ENCODE measurements at regions not wholly inside any gene's neighbourhood (a gene's known extent, or its start where the extent isn't known, plus 50 kb on each side); places are given as distances from the start of the nearest gene placed in this dataset.

DNA sequence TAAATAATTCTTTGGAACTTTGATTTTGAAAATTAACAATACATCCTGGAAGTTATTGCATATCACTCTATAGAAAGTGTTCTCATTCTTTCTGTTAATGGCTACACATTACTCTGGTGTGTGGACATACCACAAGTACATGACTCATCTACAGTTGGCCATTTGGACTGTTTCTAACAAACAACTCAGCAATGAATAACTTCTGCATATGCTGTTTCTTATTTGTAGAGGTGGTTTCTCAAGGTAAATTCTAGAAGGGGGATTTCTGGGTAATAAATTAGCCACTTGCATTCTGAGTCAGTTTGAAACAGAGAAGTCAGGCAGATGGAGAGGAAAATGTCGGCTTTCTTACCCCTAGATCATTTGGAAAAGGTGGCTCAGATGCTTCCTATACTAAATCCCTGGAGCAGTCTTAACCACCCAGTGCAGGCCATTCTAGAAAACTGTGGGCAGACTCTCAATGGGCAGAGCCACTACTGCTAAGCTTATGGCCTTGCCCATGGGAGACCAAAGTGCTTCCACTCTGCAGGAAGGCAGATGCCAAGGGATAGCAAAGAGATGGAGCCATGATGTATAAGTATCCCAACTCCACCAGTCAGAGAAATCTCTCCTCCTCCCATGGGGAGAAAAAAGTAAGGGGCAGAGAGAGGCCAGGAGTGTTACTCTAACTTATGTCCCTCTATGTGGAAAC, 194.0 kb upstream of the PLPP4 start:
- H3K9me3 Mint-ChIP-seq: peaks cover 0 to 4% of the 10 kb centered on the region in 2 experiments; a peak in 2 of 5 replicates
- no peak overlapping the region for H2BK20ac ChIP-seq (ENCODE audit: low read depth, low read length, poor library complexity, severe bottlenecking)
- H3K27ac ChIP-seq (ENCODE audit: insufficient read length, low read depth, low read length): no peak overlapping the region
- no peaks in the 10 kb centered on the region for H3K9me3 ChIP-seq (ENCODE audit: control insufficient read depth, low read depth, low read length)
- WGBS (ENCODE audit: extremely low coverage, insufficient read length, low lambda C conversion rate): no CpG with 5 or more reads among the region's 1 CpG
- no peak overlapping the region for H2BK15ac ChIP-seq (ENCODE audit: low read depth, low read length)
- H4K5ac ChIP-seq (ENCODE audit: insufficient read length, low read depth, low read length): no peak overlapping the region
- H3K4me1 ChIP-seq (ENCODE audit: insufficient read depth, low read length): no peaks in the 10 kb centered on the region
- no peak overlapping the region for H3T11ph ChIP-seq (ENCODE audit: low read length)
- no peak overlapping the region for H4K91ac ChIP-seq (ENCODE audit: insufficient read length, low read depth, low read length)
- no peaks in the 10 kb centered on the region for H3K23me2 ChIP-seq (ENCODE audit: insufficient read length, low read depth, low read length, poor library complexity, severe bottlenecking)
- no peak overlapping the region for H2BK120ac ChIP-seq (ENCODE audit: low read depth, low read length, poor library complexity, severe bottlenecking)
- TF ChIP-seq, protein P1, sequence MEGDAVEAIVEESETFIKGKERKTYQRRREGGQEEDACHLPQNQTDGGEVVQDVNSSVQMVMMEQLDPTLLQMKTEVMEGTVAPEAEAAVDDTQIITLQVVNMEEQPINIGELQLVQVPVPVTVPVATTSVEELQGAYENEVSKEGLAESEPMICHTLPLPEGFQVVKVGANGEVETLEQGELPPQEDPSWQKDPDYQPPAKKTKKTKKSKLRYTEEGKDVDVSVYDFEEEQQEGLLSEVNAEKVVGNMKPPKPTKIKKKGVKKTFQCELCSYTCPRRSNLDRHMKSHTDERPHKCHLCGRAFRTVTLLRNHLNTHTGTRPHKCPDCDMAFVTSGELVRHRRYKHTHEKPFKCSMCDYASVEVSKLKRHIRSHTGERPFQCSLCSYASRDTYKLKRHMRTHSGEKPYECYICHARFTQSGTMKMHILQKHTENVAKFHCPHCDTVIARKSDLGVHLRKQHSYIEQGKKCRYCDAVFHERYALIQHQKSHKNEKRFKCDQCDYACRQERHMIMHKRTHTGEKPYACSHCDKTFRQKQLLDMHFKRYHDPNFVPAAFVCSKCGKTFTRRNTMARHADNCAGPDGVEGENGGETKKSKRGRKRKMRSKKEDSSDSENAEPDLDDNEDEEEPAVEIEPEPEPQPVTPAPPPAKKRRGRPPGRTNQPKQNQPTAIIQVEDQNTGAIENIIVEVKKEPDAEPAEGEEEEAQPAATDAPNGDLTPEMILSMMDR (conservative IDR thresholded peaks at IDR 0.05): no peak
- no peaks in the 10 kb centered on the region for H3K36me3 Mint-ChIP-seq (ENCODE audit: insufficient read depth in 1 of 3, low read depth in 3 of 3)
- H3K4ac ChIP-seq (ENCODE audit: low read depth, low read length): no peak overlapping the region
- H3K14ac ChIP-seq (ENCODE audit: insufficient read depth, low read length): no peak overlapping the region
- H4K20me1 ChIP-seq (ENCODE audit: control insufficient read depth, insufficient read depth, insufficient read length): no peaks in the 10 kb centered on the region
- H3K79me2 ChIP-seq (ENCODE audit: insufficient read depth, low read length): no peaks in the 10 kb centered on the region
- H3K27me3 Mint-ChIP-seq (ENCODE audit: low read depth): no peaks in the 10 kb centered on the region
- no peak overlapping the region for H2BK5ac ChIP-seq (ENCODE audit: insufficient read length, low read length)
- no peak overlapping the region for H3K4me3 Mint-ChIP-seq
- no peak overlapping the region for H2AK5ac ChIP-seq (ENCODE audit: insufficient read length, low read length)
- H3K27ac Mint-ChIP-seq: no peak overlapping the region
- H3K23ac ChIP-seq (ENCODE audit: insufficient read length, low read depth, low read length): no peak overlapping the region
- H3K9ac ChIP-seq (ENCODE audit: extremely low read depth, insufficient read length, low read length): no peak overlapping the region
- no peak overlapping the region for H2BK12ac ChIP-seq (ENCODE audit: insufficient read length, low read depth, low read length)
- no peaks in the 10 kb centered on the region for H3K79me1 ChIP-seq (ENCODE audit: insufficient read depth, low read depth, low read length, poor library complexity, severe bottlenecking)
- H3K56ac ChIP-seq (ENCODE audit: insufficient read length, low read depth, low read length): no peak overlapping the region
- H3K4me2 ChIP-seq (ENCODE audit: insufficient read depth, insufficient read length, low read length): no peak overlapping the region
- H3K27me3 ChIP-seq (ENCODE audit: insufficient read depth, low read length): no peaks in the 10 kb centered on the region
- no peak overlapping the region for H3K18ac ChIP-seq (ENCODE audit: insufficient read length, low read depth, low read length)
- H2AFZ ChIP-seq (ENCODE audit: low read length): no peak overlapping the region
- no peaks in the 10 kb centered on the region for H3K4me1 Mint-ChIP-seq
- no peak overlapping the region for H4K8ac ChIP-seq (replicated peaks; ENCODE audit: insufficient read length, low read depth, low read length)
- DNase-seq: no peak

Measured in H9 (cell line).